ENCODE measurements at regions not wholly inside any gene's neighbourhood (a gene's known extent, or its start where the extent isn't known, plus 50 kb on each side); places are given as distances from the start of the nearest gene placed in this dataset.
"Not testable (repeated sequence)": the region's sequence is repeated elsewhere in the genome, so short reads cannot be mapped to it uniquely, and the experiment has no call there.

DNA sequence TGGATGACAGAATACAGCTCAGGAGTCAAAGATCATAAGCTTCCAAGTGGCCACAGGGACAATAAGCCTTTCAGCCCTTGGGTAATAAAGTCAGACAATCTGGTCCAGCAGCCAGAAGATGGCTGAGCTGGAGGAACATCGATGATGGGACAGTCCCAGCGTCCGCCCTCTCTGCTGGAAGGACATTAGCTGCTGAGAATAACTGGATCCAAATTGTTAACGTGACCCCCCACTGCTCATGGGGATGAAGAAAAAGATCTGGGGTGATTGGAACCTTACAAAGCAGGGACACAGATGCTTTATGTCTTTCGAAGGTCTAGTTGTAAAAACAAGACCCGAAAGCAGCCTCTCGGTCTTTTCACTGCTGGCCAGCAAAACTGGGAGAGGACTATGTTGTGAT, 71.0 kb downstream of the IGLL5 start:
- Mint-ChIP-seq H3K9me3 (peaks cover 18% of the 10 kb centered on the region), H3K4me1 (no peaks in the 10 kb centered on the region), H3K36me3 (no peaks in the 10 kb centered on the region), H3K27ac (no peak overlapping the region), H3K27me3 (ENCODE audit: low read depth) (peaks cover 39% of the 10 kb centered on the region), H3K4me3 (no peak overlapping the region)
- no peak for TF ChIP-seq CTCF (IDR thresholded peaks at IDR 0.05; ENCODE audit: unreplicated experiment)
- DNase-seq (ENCODE audit: low spot score in 2 of 2, unreplicated experiment in 2 of 2): no peak

DNA sequence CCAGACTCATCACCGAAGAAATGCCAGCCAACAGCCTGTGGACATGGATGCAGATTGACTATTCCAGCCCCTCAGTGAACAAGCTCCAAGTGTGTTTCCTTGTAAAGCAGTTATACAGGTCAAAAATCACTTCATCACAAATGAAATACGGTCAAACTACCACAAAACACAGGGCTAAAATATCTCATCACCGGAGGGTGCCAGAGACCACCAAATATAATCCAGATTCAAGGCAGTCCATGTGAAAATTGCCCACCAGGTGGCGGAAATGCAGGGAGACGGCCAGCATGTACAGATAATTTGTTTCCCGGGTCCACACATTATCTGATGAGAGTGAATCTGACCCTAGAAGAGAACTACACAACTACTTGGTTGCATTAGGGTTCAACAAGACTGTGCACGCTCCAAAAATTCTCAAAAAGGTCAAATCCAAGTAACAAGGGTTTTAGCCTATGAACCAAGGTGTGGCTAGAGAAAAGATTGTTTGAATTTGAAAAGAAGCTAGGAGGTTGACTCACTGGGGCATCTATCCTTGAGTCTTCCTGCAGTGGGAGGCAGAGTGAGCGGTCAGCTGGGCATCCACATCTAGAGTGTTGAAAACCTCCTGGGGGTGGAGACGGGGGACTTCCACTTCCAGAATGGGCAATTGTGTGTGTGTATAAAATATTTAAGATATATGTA, 71.7 kb downstream of the IGLL5 start:
- H3K27ac Mint-ChIP-seq: no peak overlapping the region
- no peaks in the 10 kb centered on the region for H3K4me1 Mint-ChIP-seq
- H3K27me3 Mint-ChIP-seq (ENCODE audit: low read depth): peaks cover 37% of the 10 kb centered on the region
- TF ChIP-seq CTCF (IDR thresholded peaks at IDR 0.05; ENCODE audit: unreplicated experiment): peak; percentile 96
- H3K9me3 Mint-ChIP-seq: peaks cover 25% of the 10 kb centered on the region
- H3K4me3 Mint-ChIP-seq: no peak overlapping the region
- no peaks in the 10 kb centered on the region for H3K36me3 Mint-ChIP-seq
- peak; percentile 69 to 86 for DNase-seq (ENCODE audit: low spot score in 2 of 2, unreplicated experiment in 2 of 2)

- Mint-ChIP-seq H3K27ac (no peak overlapping the region), H3K9me3 (peaks cover 30% of the 10 kb centered on the region), H3K4me3 (no peak overlapping the region), H3K36me3 (no peaks in the 10 kb centered on the region), H3K4me1 (no peaks in the 10 kb centered on the region), H3K27me3 (ENCODE audit: low read depth) (peaks cover 33% of the 10 kb centered on the region)
- DNase-seq (ENCODE audit: low spot score in 2 of 2, unreplicated experiment in 2 of 2): no peak
- TF ChIP-seq CTCF (IDR thresholded peaks at IDR 0.05; ENCODE audit: unreplicated experiment): no peak
These were observed 72.7 kb downstream of the IGLL5 start for GRCh38 chr22:22960307-22960706.

- H3K27ac Mint-ChIP-seq: no peak overlapping the region
- H3K36me3 Mint-ChIP-seq: no peaks in the 10 kb centered on the region
- H3K4me3 Mint-ChIP-seq: no peak overlapping the region
- H3K27me3 Mint-ChIP-seq (ENCODE audit: low read depth): peaks cover 29% of the 10 kb centered on the region
- TF ChIP-seq CTCF (IDR thresholded peaks at IDR 0.05; ENCODE audit: unreplicated experiment): no peak
- peaks cover 30% of the 10 kb centered on the region for H3K9me3 Mint-ChIP-seq
- DNase-seq (ENCODE audit: low spot score in 2 of 2, unreplicated experiment in 2 of 2): no peak
- H3K4me1 Mint-ChIP-seq: no peaks in the 10 kb centered on the region
These were observed 74.0 kb downstream of the IGLL5 start for GRCh38 chr22:22961574-22961973.

DNA sequence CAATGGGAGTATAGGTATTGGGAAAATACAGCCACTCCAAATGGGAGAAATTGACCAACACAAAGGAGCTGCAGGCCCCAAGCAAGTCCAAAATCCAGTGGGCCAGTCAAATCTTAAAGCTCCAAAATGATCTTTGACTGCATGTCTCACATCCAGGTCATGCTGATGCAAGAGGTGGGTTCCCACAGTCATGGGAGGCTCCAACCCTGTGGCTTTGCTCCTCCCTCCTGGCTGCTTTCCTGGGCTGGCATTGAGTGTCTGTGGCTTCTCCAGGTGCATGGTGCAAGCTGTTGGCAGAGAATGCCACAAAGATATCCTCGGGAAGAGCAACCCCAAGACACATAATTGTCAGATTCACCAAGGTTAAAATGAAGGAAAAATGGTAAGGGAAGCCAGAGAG, 80.8 kb downstream of the IGLL5 start:
- peaks cover 64% of the 10 kb centered on the region for H3K27me3 Mint-ChIP-seq (ENCODE audit: low read depth)
- no peaks in the 10 kb centered on the region for H3K4me1 Mint-ChIP-seq
- no peaks in the 10 kb centered on the region for H3K36me3 Mint-ChIP-seq
- no peak for TF ChIP-seq CTCF (IDR thresholded peaks at IDR 0.05; ENCODE audit: unreplicated experiment)
- H3K9me3 Mint-ChIP-seq: peaks cover 30% of the 10 kb centered on the region
- H3K4me3 Mint-ChIP-seq: no peak overlapping the region
- H3K27ac Mint-ChIP-seq: no peak overlapping the region
- no peak for DNase-seq (ENCODE audit: low spot score in 2 of 2, unreplicated experiment in 2 of 2)

DNA sequence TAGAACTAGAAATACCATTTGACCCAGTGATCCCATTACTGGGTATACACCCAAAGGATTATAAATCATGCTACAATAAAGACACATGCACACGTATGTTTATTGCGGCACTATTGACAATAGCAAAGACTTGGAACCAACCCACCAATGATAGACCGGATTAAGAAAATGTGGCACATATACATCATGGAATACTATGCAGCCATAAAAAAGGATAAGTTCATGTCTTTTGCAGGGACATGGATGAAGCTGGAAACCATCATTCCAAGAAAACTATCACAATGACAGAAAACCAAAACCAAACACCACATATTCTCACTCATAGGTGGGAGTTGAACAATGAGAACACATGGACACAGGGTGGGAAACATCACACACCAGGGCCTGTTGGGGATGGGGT, 85.0 kb downstream of the IGLL5 start:
- H3K4me3 Mint-ChIP-seq: not testable (repeated sequence)
- H3K27me3 Mint-ChIP-seq (ENCODE audit: low read depth): peaks cover 80% of the 10 kb centered on the region

More for the DNA sequence above, 85.0 kb downstream of the IGLL5 start:
- H3K9me3 Mint-ChIP-seq; DNase-seq (ENCODE audit: low spot score in 2 of 2, unreplicated experiment in 2 of 2); H3K27ac Mint-ChIP-seq; H3K36me3 Mint-ChIP-seq; H3K4me1 Mint-ChIP-seq: not testable (repeated sequence)

Data from mesothelial cell of epicardium (in vitro differentiated cells).